ENCODE measurements at regions not wholly inside any gene's neighbourhood (a gene's known extent, or its start where the extent isn't known, plus 50 kb on each side); places are given as distances from the start of the nearest gene placed in this dataset.
"Not testable (repeated sequence)": the region's sequence is repeated elsewhere in the genome, so short reads cannot be mapped to it uniquely, and the experiment has no call there.

DNA sequence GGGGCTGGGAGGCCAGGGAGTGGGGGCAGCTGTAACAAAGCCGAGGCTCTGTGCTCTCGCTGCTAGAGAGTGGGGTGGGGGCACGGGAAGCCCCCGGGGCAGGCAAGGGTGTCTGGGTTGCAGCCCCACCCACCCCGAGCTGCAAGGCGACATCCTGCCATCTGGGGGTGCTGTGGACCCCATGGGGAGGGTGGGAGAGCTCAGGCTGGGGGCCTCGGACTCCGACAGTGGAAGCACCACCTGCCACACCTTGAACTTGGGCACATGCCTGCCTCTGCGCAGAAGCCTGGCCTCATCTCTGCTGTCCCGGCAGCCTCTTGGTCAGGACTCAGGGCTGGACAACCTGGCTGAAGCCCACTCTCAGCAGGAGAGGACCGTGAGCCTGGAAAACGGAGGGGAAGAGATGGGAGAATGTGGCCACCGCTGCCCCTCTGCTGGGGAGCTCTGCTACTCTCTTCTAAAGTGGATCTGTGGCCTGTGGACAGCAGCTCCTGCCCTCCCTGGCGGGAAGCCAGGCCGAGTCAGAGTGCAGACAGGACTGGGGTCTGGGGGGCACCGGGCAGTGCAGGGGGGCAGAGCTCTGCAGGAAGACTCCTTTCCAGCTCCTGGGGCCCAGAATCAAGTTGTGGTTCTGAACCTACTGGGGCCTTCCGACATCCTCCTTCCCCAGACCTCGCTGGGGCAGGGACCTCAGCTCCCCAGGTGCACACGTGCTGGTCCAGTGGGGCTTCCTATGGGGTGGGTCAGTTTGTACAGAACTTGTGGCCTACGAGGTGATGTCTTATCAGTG, 207.2 kb downstream of the BANP start:
- not testable (repeated sequence) for H3K9ac ChIP-seq; H3K79me2 ChIP-seq; H3K4me3 ChIP-seq (ENCODE audit: low read depth, low read length); H3K36me3 ChIP-seq (ENCODE audit: control insufficient read depth, insufficient read depth, low read length); H3K27ac ChIP-seq; H3K4me2 ChIP-seq (ENCODE audit: low read length); H3K27me3 ChIP-seq (ENCODE audit: control insufficient read depth, insufficient read depth, low read length); H3K9me3 ChIP-seq (ENCODE audit: control insufficient read depth, low read length); H2AFZ ChIP-seq; H3K4me1 ChIP-seq

DNA sequence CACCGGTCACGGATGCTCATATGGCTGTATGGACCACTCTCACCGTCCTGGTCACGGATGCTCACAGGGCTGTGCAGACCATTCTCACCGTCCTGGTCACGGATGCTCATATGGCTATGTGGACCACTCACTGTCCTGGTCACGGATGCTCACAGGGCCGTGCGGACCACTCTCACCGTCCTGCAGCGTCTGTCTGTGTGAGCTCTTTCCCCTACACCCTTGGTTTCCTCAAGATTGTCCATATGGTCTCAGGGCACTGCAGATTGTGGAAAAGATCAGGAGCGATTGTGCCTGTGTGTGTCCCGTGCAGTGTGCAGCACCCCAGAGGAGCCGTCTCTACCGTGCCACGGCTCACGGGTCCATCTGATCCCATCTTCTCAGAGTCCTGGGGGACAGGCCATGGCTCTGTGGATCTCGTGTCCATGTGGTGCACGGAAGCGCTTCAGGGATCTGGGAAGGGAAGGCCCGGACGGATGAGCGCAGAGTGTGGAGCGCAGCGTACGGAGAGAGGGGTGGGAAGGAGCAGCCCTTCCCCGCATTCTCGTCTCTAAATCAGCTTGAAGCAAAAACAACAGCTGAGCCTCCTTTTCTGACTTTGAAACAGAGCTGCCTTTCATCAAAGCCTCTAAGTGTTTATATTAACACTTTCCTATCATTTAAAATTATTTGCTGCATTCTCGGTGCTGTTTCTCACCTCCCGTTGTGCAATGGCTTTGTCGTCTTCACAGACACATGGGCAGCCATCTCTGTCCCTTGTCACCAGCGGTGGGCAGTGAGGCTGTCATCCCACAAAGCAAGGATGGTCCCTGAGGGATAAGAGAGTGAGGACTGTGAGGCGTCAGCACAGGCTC, 208.0 kb downstream of the BANP start:
- not testable (repeated sequence) for H3K36me3 ChIP-seq (ENCODE audit: control insufficient read depth, insufficient read depth, low read length); H3K4me1 ChIP-seq; H3K4me2 ChIP-seq (ENCODE audit: low read length); H3K27me3 ChIP-seq (ENCODE audit: control insufficient read depth, insufficient read depth, low read length); H3K9me3 ChIP-seq (ENCODE audit: control insufficient read depth, low read length); H3K79me2 ChIP-seq; H3K27ac ChIP-seq; H3K9ac ChIP-seq; H3K4me3 ChIP-seq (ENCODE audit: low read depth, low read length); H2AFZ ChIP-seq

DNA sequence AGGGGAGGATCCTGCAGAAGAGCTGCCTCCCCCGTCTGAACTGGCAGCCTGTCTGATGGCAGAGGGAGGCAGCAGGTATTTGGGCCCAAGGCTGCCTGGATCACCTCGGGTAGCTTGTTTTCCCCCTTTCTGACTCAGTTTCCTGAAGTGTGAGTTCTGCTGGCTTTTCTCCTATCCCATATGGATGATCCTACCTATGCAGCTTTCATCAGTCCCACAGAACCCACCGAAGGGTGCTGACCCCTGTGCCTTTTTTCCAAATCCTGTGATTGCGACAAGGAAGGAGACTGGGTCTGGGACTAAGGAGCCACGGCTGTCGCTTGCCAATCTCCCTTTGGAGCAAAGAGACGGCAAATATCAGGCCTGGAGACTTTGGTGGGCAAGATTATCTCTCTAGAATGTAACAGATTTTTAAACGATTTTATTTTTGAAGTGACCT, 208.7 kb downstream of the BANP start:
- H2AFZ ChIP-seq; H3K79me2 ChIP-seq; H3K27me3 ChIP-seq (ENCODE audit: control insufficient read depth, insufficient read depth, low read length); H3K36me3 ChIP-seq (ENCODE audit: control insufficient read depth, insufficient read depth, low read length); H3K4me1 ChIP-seq; H3K9me3 ChIP-seq (ENCODE audit: control insufficient read depth, low read length); H3K4me3 ChIP-seq (ENCODE audit: low read depth, low read length); H3K4me2 ChIP-seq (ENCODE audit: low read length); H3K9ac ChIP-seq; H3K27ac ChIP-seq: not testable (repeated sequence)

DNA sequence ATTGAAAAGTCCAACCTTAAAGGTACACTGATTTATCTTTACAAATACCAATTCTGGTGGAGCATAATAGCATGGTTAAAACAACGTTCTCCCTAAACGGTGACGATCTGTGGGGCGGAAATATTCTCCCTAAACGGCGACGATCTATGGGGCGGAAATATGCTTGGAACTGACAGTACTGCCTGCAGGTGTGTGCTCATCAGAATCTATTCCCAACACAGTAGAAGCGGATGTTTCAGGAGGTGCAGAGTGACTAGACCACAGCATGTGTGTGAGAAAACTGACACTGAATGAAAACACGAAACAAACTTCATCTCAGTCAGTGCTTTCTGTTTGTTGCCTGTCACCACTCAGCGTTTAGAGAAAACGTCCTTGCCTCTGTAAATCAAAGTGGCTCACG, 210.0 kb downstream of the BANP start:
- not testable (repeated sequence) for H3K27me3 ChIP-seq (ENCODE audit: control insufficient read depth, insufficient read depth, low read length); H3K79me2 ChIP-seq; H2AFZ ChIP-seq; H3K36me3 ChIP-seq (ENCODE audit: control insufficient read depth, insufficient read depth, low read length); H3K4me3 ChIP-seq (ENCODE audit: low read depth, low read length); H3K4me1 ChIP-seq; H3K9me3 ChIP-seq (ENCODE audit: control insufficient read depth, low read length); H3K9ac ChIP-seq; H3K27ac ChIP-seq; H3K4me2 ChIP-seq (ENCODE audit: low read length)

DNA sequence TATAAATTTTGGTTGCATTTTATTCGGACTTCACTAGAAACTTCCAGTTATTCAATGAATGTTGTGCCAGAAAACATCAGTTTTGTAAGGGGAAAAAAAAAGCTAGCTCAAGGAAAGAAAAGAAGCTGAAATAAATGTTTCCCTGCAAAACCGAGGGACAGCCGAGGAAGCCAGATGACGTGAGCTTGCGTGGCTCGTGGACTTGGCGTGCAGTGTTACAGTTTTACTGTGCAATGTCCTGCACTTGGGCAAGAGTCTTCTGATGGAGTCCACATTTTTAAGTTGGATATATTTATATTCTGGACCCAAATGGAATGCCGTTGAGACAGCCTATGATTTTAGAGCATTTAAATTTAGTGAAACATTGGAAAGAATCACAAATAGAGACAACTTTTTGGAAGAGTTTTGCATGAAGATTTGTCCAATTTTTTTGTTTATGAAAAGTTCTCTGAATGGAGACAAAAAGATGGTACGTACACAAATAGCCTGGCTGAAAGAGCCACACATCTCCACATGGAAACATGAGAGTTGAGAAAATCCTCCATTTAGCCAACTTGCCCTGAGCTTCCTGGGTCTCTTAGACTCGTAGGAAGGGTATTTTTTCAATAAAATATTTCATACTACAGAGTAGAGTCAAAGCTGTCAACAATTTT, 210.5 kb downstream of the BANP start:
- not testable (repeated sequence) for H3K4me1 ChIP-seq; H3K4me3 ChIP-seq (ENCODE audit: low read depth, low read length); H2AFZ ChIP-seq; H3K9ac ChIP-seq; H3K4me2 ChIP-seq (ENCODE audit: low read length); H3K9me3 ChIP-seq (ENCODE audit: control insufficient read depth, low read length); H3K27ac ChIP-seq; H3K79me2 ChIP-seq; H3K27me3 ChIP-seq (ENCODE audit: control insufficient read depth, insufficient read depth, low read length); H3K36me3 ChIP-seq (ENCODE audit: control insufficient read depth, insufficient read depth, low read length)

DNA sequence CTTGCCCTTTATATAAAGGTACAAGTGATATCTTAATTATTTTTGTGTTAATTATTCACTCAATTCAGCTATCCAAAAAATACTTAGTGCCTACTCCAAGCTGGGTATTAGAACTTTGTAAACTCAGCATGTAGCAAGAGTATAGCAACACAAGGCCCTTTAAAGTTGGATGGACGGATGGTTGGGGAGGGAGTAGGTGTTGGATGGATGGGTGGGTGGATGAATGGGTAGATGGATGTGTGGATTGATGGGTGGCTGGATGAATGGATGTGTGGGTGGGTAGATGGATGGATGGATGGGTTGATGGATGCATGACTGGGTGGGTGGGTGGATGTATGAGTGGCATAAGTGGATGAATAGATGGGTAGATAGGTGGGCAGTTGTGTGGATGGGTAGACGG, 211.5 kb downstream of the BANP start:
- H3K27me3 ChIP-seq (ENCODE audit: control insufficient read depth, insufficient read depth, low read length); H3K36me3 ChIP-seq (ENCODE audit: control insufficient read depth, insufficient read depth, low read length): not testable (repeated sequence)

DNA sequence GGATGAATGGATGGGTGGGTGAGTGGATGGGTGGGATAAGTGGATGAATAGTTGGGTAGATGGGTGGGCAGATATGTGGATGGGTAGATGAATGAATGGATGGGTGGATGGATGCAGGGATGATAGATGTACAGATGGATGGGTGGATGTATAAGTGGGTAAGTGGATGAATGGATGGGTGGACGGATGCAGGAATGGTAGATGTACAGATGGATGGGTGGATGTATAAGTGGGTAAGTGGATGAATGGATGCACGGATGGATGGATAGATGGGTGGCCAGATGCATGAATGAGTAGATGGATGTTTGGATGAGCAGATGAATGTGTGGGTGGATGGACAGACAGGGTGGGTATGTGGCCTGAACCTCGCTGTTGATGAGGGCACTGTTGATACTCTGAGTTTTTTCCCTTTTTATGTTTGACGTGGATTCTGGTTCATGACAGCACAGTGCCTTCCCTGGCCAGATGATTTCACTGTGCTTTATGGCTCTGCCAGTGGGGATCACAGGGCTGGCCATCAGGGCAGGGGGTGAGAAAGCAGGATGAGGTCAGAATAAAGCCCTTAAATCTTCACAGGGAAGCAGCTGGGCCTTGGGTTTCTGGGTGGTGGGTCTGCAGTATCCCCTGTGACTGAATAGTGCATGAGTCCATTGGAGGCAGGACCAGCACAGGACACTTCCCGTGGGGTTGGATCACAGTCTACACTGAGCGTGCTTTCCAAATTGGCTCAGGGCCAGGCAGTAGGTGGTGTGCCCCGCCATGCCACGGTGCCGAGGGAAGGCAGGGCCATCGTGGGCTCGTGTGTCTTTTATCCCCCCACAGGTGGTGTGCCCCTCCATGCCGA, 213.2 kb downstream of the BANP start:
- not testable (repeated sequence) for H3K9me3 ChIP-seq (ENCODE audit: control insufficient read depth, low read length); H3K27me3 ChIP-seq (ENCODE audit: control insufficient read depth, insufficient read depth, low read length); H3K4me2 ChIP-seq (ENCODE audit: low read length); H3K79me2 ChIP-seq; H2AFZ ChIP-seq; H3K9ac ChIP-seq; H3K27ac ChIP-seq; H3K36me3 ChIP-seq (ENCODE audit: control insufficient read depth, insufficient read depth, low read length); H3K4me3 ChIP-seq (ENCODE audit: low read depth, low read length); H3K4me1 ChIP-seq

More for the DNA sequence above, 211.5 kb downstream of the BANP start:
- H3K4me1 ChIP-seq; H3K4me3 ChIP-seq (ENCODE audit: low read depth, low read length); H3K4me2 ChIP-seq (ENCODE audit: low read length); H3K9ac ChIP-seq; H2AFZ ChIP-seq; H3K9me3 ChIP-seq (ENCODE audit: control insufficient read depth, low read length); H3K27ac ChIP-seq; H3K79me2 ChIP-seq: not testable (repeated sequence)

DNA sequence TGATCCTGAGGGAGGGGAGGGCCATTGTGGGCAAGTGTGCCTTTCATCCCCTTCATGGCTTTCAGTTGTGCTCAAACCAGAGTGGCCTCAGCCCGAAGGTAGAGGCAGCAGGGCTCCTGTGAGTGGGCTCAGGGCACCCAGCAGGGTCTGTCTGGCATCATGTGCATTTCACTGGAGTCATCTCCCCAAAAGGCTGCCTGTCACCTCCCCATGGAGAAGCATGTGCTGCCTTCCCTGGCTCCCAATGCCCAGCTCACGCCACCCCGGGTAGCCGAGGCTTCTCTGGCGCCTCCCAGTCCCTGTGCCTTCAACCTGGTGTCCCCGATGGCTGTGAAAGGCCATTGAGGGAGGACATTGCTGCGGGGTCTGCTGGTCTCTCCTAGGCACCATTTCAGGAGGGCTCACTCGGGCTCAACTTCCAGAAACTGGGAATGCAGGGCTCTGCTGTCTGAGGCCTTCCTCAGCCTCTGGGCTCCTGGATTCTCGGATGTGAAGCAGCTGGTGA, 213.9 kb downstream of the BANP start:
- H3K9ac ChIP-seq; H3K27me3 ChIP-seq (ENCODE audit: control insufficient read depth, insufficient read depth, low read length); H3K4me3 ChIP-seq (ENCODE audit: low read depth, low read length); H3K27ac ChIP-seq; H2AFZ ChIP-seq; H3K4me1 ChIP-seq; H3K9me3 ChIP-seq (ENCODE audit: control insufficient read depth, low read length); H3K4me2 ChIP-seq (ENCODE audit: low read length); H3K36me3 ChIP-seq (ENCODE audit: control insufficient read depth, insufficient read depth, low read length); H3K79me2 ChIP-seq: not testable (repeated sequence)

DNA sequence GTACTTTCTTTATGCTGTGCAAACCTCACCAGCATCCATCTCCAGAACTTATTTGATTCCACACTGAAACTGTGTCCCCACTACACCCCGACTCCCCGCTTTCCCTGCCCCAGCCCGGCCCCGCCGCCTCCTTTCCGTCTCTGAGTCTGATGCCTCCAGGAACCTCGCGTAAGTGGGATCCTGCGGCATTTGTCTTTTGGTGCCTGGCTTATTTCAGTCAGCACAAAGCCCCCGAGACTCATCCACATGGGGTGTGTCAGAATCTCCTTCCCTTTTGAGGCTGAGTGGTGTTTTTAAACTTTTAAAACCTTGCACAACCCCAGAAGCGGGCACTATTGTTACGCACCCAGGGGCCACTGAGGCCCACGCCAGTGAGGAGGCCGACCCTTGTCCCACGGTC, 214.4 kb downstream of the BANP start:
- not testable (repeated sequence) for H3K79me2 ChIP-seq; H3K9me3 ChIP-seq (ENCODE audit: control insufficient read depth, low read length); H3K4me3 ChIP-seq (ENCODE audit: low read depth, low read length); H3K27me3 ChIP-seq (ENCODE audit: control insufficient read depth, insufficient read depth, low read length); H3K4me1 ChIP-seq; H3K9ac ChIP-seq; H3K27ac ChIP-seq; H3K36me3 ChIP-seq (ENCODE audit: control insufficient read depth, insufficient read depth, low read length); H3K4me2 ChIP-seq (ENCODE audit: low read length); H2AFZ ChIP-seq

DNA sequence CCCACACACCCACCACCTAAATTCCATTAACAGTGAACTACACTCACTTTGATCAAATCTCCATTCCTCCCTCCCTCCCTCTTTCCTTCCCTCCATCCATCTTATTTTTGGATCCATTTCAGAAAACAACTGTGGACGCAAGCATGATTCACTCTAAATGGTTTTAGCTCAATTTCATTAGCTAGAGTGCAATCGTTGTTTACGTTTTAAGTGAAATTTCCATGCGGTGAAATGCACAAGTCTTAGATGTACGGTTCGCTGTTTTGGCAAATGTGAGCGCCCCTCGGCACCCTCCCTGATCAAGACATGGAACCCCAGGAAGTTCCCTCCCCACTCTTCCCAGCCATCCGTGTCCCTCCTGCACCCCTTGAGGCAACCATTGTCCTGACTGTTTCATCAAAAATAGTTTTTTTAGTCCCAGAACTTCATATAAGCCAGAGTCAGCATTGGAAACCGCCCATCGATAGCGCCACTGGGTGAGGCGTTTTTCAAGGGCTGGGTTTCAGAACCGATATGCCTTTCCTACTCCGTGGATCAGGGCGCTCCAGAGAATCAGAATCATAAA, 215.1 kb downstream of the BANP start:
- not testable (repeated sequence) for H3K27me3 ChIP-seq (ENCODE audit: control insufficient read depth, insufficient read depth, low read length); H3K27ac ChIP-seq; H3K9me3 ChIP-seq (ENCODE audit: control insufficient read depth, low read length); H3K4me2 ChIP-seq (ENCODE audit: low read length); H3K4me1 ChIP-seq; H2AFZ ChIP-seq; H3K79me2 ChIP-seq; H3K9ac ChIP-seq; H3K4me3 ChIP-seq (ENCODE audit: low read depth, low read length); H3K36me3 ChIP-seq (ENCODE audit: control insufficient read depth, insufficient read depth, low read length)
